Memory B cell (primary cell): ENCODE measurements at regions not wholly inside any gene's neighbourhood (a gene's known extent, or its start where the extent isn't known, plus 50 kb on each side); places are given as distances from the start of the nearest gene placed in this dataset.

Experiments
- ATAC-seq: fragments of 150-1000 bp; cut with Tn5 transposase; 2 replicates; pipeline ENCODE4 v1.10.0; 2021; ENCODE audit warnings: low read depth, mild to moderate bottlenecking, moderate library complexity
- DNase-seq, 2 donors: peaks; one replicate each; pipeline ENCODE4 v3.0.0; 2022; ENCODE audit warnings: low spot score in 2 of 2
- H3K27ac Mint-ChIP-seq: one replicate; pipeline ENCODE4 v1.8.0; 2022; ENCODE audit warnings: mild to moderate bottlenecking, moderate library complexity, mixed read lengths
- H3K27me3 Mint-ChIP-seq: one replicate; pipeline ENCODE4 v1.8.0; 2022; ENCODE audit warnings: mixed read lengths
- H3K36me3 Mint-ChIP-seq: one replicate; pipeline ENCODE4 v1.8.0; 2022; ENCODE audit warnings: mild to moderate bottlenecking, mixed read lengths
- H3K4me1 Mint-ChIP-seq: one replicate; pipeline ENCODE4 v1.8.0; 2022; ENCODE audit warnings: mixed read lengths
- H3K4me3 Mint-ChIP-seq: one replicate; pipeline ENCODE4 v1.8.0; 2022; ENCODE audit warnings: mild to moderate bottlenecking, moderate library complexity, mixed read lengths
- H3K9me3 Mint-ChIP-seq: one replicate; pipeline ENCODE4 v1.8.0; 2022; ENCODE audit warnings: mixed read lengths

DNA sequence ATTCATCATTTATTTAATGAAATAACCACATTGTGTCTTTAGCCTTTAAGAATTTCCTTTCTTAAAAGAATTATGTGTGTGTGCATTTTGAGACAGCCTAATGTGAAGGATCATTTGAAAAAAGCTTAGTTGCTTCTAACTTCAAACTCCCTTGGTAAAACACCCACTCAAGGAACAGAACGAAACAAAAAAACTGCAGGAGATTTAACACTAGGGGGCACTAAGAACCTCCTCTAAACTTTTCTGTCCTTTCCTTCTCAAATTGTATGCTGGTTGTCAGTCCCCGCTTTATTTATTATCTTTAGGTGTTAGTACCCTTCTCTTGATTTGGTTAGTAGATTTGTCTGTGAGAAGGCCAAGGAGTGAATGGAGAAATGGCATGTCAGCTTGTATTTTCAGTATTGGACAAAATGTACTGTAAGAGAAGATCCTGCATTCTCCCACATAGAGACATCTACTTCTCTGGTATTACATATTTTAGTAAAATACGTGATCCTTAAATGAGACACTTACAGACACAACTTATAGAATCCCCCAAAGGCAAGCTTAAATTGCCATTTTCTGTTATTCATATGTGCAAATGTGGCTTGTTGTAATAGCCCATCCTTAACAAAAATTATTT is 229.7 kb downstream of the MRPS30 start:
- DNase-seq (no peak), ATAC-seq (no peak)
- Mint-ChIP-seq H3K27me3 (no peaks in the 10 kb centered on the region), H3K27ac (no peak overlapping the region), H3K9me3 (no peaks in the 10 kb centered on the region), H3K36me3 (no peaks in the 10 kb centered on the region), H3K4me3 (no peak overlapping the region), H3K4me1 (no peaks in the 10 kb centered on the region)

DNA sequence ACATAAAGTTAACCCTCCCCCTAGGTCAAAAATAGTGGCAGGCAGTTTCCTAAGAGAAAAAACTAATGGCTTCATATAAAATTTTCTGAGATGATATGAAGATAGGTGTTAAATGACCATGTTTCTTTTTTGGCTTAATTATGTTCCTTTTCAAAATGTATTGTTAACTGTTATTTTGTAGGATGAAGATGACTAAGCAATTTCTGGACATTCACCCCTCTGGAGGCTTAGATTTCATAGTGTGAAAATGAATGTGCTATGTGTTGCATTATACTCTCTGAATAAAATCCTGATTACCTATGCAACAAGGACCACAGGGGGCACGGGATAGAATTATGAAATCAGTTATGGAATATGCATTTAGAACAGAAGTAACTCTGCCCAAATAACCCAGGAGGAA is 233.5 kb downstream of the MRPS30 start:
- Mint-ChIP-seq H3K27ac (no peak overlapping the region), H3K4me3 (no peak overlapping the region)

DNA sequence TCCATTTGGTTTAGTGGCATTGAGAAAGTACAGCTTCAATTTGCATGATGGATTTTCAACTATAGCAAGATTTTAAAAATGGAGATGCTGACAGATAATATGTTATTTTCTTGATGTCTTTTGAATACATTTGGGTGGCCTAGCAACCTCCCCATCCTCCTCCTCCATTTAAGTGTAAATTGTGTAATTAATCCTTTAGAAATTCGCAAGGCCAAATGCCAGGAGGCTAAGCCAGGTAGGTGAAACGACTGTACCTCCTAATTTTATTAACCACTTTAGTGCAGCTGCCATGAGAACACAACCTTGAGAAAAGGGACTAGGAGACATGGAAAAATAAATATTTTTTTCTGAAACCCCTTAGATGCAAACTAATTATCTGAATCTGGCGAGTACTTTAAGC is 248.8 kb downstream of the MRPS30 start:
- no peak for DNase-seq
- no peaks in the 10 kb centered on the region for H3K36me3 Mint-ChIP-seq
- H3K27ac Mint-ChIP-seq: no peak overlapping the region
- H3K4me3 Mint-ChIP-seq: no peak overlapping the region
- ATAC-seq: no peak
- no peaks in the 10 kb centered on the region for H3K9me3 Mint-ChIP-seq
- H3K27me3 Mint-ChIP-seq: no peaks in the 10 kb centered on the region
- H3K4me1 Mint-ChIP-seq: no peaks in the 10 kb centered on the region

More for the DNA sequence above, 233.5 kb downstream of the MRPS30 start:
- no peaks in the 10 kb centered on the region for H3K36me3 Mint-ChIP-seq
- ATAC-seq (no peak), DNase-seq (no peak)
- no peaks in the 10 kb centered on the region for H3K4me1 Mint-ChIP-seq
- no peaks in the 10 kb centered on the region for H3K27me3 Mint-ChIP-seq
- no peaks in the 10 kb centered on the region for H3K9me3 Mint-ChIP-seq

DNA sequence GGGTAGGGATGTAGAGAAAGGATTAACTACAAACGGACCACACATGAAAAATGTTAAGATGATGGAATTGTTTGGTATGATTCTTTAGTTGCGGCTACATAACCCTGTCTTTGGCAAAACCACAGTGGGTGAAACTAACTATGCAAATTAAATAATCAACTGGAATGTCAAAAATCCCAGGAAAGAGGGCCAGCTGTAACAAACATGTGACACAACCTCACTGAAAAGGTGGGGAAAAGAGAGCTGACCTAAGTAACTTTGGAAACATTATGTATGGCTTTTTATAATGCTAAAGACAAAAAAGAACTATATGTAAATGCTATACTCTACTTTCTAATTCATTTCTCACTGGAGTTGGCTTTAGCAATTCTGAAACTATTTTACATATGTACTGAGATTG is 252.0 kb downstream of the MRPS30 start:
- H3K9me3 Mint-ChIP-seq: no peaks in the 10 kb centered on the region
- no peak overlapping the region for H3K27ac Mint-ChIP-seq
- H3K36me3 Mint-ChIP-seq: no peaks in the 10 kb centered on the region
- ATAC-seq: no peak
- H3K4me1 Mint-ChIP-seq: no peaks in the 10 kb centered on the region
- H3K4me3 Mint-ChIP-seq: no peak overlapping the region
- DNase-seq: no peak
- H3K27me3 Mint-ChIP-seq: no peaks in the 10 kb centered on the region

DNA sequence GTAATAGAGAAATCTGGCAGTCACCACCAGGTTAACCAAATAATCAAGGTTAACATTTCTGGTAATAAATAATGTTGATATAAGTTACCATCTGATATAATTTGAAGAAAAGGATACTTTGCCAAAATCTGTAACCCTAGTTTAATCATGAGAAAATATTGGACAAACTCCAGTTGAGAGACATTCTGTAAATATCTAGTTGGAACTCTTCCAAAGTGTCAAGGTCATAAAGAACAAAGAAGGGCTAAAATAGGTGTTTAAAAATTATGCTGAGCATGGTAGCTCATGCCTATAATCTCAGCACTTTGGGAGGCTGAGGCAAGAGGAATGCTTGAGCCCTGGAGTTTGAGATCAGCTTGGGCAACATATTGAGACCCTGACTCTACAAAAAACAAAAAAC is 253.3 kb downstream of the MRPS30 start:
- H3K4me3 Mint-ChIP-seq: no peak overlapping the region
- H3K36me3 Mint-ChIP-seq: no peaks in the 10 kb centered on the region
- no peaks in the 10 kb centered on the region for H3K9me3 Mint-ChIP-seq
- H3K27me3 Mint-ChIP-seq: no peaks in the 10 kb centered on the region
- H3K27ac Mint-ChIP-seq: no peak overlapping the region
- ATAC-seq: no peak
- no peak for DNase-seq
- H3K4me1 Mint-ChIP-seq: no peaks in the 10 kb centered on the region

DNA sequence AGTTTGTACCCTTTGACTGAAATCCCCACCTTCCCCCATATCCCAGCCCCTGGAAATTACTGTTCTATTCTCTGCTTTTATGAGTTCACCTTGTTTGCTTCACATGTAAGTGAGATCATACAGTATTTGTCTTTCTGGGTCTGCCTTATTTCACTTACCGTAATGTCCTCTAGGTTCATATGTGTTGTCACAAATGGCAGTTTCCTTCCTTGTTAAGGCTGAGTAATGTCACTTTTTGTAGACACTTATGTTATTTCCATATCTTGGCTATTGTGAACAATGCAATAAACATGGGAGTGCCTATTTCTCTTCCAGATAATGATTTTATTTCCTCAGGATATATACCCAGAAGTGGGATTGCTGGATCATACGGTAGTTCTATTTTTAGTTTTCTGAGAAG is 272.3 kb downstream of the MRPS30 start:
- Mint-ChIP-seq H3K27ac (no peak overlapping the region), H3K4me3 (no peak overlapping the region), H3K36me3 (no peaks in the 10 kb centered on the region), H3K27me3 (no peaks in the 10 kb centered on the region), H3K4me1 (no peaks in the 10 kb centered on the region), H3K9me3 (peaks cover 3% of the 10 kb centered on the region)
- no peak for ATAC-seq
- no peak for DNase-seq

DNA sequence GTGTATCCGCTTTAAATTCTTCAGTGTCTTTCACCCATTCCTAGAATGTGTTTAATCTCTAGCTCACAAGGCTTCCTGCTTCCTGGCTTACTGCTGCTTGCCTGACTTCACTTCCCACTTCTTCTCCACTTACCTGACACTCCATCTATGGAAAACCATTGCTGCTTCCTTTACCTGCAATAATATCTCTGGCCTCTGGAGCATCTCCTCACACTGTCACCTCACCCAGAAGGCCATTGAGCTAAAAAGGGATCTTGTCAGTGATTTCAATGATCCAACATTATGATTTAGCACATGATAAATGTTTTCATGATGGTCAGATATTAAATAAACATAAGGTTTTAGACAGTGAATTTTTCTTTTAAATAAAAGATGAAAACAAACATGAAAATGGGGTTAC is 281.1 kb downstream of the MRPS30 start:
- H3K27me3 Mint-ChIP-seq: no peaks in the 10 kb centered on the region
- no peaks in the 10 kb centered on the region for H3K36me3 Mint-ChIP-seq
- ATAC-seq (no peak), DNase-seq (no peak)
- peaks cover 5% of the 10 kb centered on the region for H3K9me3 Mint-ChIP-seq
- H3K27ac Mint-ChIP-seq: no peak overlapping the region
- H3K4me3 Mint-ChIP-seq: no peak overlapping the region
- no peaks in the 10 kb centered on the region for H3K4me1 Mint-ChIP-seq

DNA sequence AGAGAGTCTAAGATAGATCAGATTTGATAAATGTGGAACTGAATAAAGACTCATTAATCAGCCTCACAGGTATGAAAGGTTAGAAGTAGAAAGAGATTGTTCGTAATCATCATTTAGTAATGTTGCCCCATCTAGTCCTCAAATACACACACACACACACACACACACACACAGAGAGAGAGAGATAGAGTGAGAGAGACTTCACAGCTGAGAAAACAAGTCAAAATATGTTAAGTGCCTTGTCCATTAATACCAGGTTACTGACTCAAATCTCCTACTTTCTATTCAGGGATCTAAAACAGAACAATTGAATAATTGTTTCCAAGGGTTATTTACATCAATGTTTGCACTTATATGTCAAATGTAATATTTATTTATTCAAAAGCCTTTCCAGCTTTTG is 284.6 kb downstream of the MRPS30 start:
- no peak for DNase-seq
- no peak overlapping the region for H3K4me3 Mint-ChIP-seq
- ATAC-seq: no peak
- no peaks in the 10 kb centered on the region for H3K36me3 Mint-ChIP-seq
- peaks cover 5% of the 10 kb centered on the region for H3K9me3 Mint-ChIP-seq
- no peaks in the 10 kb centered on the region for H3K4me1 Mint-ChIP-seq
- H3K27ac Mint-ChIP-seq: no peak overlapping the region
- H3K27me3 Mint-ChIP-seq: no peaks in the 10 kb centered on the region

DNA sequence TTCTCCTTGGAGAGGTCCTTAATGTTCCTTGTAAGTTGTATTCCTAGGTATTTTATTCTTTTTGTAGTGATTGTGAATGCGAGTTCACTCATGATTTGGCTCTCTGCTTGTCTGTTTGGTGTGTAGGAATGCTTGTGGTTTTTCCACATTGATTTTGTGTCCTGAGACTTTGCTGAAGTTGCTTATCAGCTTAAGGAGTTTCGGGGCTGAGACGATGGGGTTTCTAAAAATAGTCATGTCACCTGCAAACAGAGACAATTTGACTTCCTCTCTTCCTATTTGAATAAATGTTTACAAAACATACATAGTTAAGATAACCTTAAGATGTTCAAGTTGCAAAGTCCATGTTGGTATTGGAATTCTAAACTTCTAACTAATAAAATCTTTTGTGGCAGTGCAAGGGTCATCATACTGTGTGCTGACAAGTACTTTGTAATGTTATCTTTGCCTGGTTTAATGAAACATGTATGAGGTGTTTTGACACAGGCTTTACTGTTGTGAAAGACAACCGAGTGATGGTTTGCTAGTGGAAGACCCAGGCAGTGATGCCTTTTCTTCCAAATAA is 286.2 kb downstream of the MRPS30 start:
- H3K4me3 Mint-ChIP-seq: no peak overlapping the region
- peaks cover 4% of the 10 kb centered on the region for H3K9me3 Mint-ChIP-seq
- H3K36me3 Mint-ChIP-seq: no peaks in the 10 kb centered on the region
- H3K4me1 Mint-ChIP-seq: no peaks in the 10 kb centered on the region
- no peak for ATAC-seq
- H3K27ac Mint-ChIP-seq: no peak overlapping the region
- no peak for DNase-seq
- H3K27me3 Mint-ChIP-seq: no peaks in the 10 kb centered on the region

DNA sequence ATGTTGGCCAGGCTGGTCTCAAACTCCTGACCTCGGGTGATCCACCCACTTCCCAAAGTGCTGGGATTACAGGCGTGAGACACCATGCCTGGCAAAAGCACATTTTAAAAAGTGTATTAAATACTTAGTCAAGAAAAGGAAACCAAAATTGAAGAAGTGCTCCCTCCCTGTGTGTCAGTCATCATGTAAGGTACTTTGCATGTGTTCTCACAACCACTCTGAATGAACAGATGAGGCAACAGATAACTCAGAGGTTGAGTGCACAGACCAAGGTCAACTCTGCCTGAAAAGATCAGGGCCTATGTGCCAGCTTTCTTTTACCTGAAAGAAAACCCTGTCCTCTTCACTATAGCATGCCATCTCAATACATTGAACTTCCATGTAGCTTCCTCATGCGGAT is 289.7 kb downstream of the MRPS30 start:
- no peak for ATAC-seq
- H3K27me3 Mint-ChIP-seq: no peaks in the 10 kb centered on the region
- no peaks in the 10 kb centered on the region for H3K36me3 Mint-ChIP-seq
- no peak overlapping the region for H3K4me3 Mint-ChIP-seq
- no peaks in the 10 kb centered on the region for H3K4me1 Mint-ChIP-seq
- DNase-seq: no peak
- no peak overlapping the region for H3K27ac Mint-ChIP-seq
- H3K9me3 Mint-ChIP-seq: peaks cover 2% of the 10 kb centered on the region

DNA sequence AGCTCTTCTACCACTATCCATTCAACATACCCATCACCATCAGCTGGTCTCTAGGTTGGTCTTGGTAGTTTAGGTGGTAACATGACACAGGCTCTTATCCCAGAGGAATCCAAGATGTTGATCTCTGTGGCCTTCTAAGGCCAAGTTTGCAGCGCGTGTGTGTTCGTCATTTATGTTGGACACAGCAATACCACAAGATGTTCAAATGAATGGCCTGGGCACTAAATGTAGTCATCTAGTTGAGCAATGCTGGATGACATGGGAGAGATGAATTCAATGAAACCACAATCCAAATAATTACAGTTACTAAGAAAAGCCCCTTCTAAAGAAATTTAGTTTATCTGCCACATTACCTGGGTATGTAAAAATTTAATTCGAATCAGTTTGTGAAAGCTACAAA is 292.4 kb downstream of the MRPS30 start:
- no peak overlapping the region for H3K27ac Mint-ChIP-seq
- peaks cover 2% of the 10 kb centered on the region for H3K9me3 Mint-ChIP-seq
- DNase-seq: no peak
- H3K4me3 Mint-ChIP-seq: no peak overlapping the region
- no peaks in the 10 kb centered on the region for H3K36me3 Mint-ChIP-seq
- H3K27me3 Mint-ChIP-seq: no peaks in the 10 kb centered on the region
- ATAC-seq: no peak
- H3K4me1 Mint-ChIP-seq: no peaks in the 10 kb centered on the region

DNA sequence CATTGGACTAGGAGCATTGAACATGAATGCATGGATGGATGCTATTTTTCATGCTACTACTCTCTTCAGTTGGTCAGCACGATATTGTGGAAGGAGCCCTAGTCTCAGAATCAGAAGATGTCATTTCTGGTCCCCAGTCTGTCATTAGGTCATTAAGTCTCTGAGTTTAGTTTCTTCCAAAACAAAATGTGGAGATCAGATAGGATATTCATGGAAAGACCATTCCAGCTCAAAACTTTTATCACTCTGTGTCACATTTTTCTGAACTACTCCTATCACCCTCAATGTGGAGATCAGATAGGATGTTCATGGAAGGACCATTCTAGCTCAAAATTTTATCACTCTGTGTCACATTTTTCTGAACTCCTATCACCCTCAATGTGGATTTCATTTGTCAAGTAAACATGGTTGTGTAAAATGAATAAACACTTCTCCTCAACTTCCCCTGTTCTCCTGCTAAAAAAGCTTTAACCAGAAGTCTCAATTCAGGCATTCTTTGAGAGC is 296.8 kb downstream of the MRPS30 start:
- Mint-ChIP-seq H3K27ac (no peak overlapping the region), H3K27me3 (no peaks in the 10 kb centered on the region), H3K4me3 (no peak overlapping the region), H3K9me3 (peaks cover 1% of the 10 kb centered on the region), H3K4me1 (no peaks in the 10 kb centered on the region), H3K36me3 (no peaks in the 10 kb centered on the region)
- ATAC-seq (no peak), DNase-seq (no peak)

DNA sequence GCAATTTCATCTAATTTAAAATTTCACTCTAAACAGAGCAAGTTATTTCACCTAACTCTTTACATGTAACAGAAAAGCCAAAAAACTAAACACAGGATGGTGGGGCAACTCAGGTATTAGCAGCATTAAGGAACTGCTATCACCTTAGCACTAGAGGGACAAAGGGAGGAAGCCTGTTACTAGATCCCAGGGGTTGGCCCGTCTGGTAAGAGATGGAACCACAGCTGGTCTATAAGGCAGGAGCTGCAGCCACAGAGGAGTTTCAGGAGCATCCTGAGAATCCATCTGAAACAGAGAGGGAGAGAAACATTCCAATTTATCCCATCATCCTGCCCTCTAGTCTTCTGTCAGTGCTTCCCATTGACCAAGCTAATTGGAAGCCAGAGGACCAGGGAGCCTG is 300.3 kb downstream of the MRPS30 start:
- ATAC-seq (no peak), DNase-seq (no peak)
- Mint-ChIP-seq H3K9me3 (peaks cover 2% of the 10 kb centered on the region), H3K27me3 (no peaks in the 10 kb centered on the region), H3K4me3 (no peak overlapping the region), H3K36me3 (no peaks in the 10 kb centered on the region), H3K4me1 (no peaks in the 10 kb centered on the region), H3K27ac (no peak overlapping the region)

DNA sequence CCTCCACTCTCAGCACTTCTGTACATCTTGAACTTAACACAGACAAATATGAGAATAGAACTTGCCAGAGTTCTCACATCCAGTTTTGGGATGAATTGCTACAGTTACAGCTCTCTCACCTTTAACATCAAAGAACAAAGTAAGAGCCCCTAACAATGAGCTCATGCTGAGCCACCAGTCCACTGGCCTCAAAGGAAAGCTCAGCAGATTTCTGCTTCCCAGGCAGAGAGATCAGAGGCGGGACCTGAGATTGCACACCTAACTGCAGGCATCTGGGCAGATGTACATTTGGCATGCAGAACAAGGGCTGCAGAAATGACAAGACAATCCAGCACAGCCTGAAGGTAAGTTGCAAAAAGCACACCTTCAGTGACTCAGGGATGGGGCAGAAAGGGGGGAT is 300.9 kb downstream of the MRPS30 start:
- ATAC-seq (no peak), DNase-seq (no peak)
- H3K4me1 Mint-ChIP-seq: no peaks in the 10 kb centered on the region
- no peaks in the 10 kb centered on the region for H3K27me3 Mint-ChIP-seq
- no peak overlapping the region for H3K4me3 Mint-ChIP-seq
- H3K9me3 Mint-ChIP-seq: peaks cover 2% of the 10 kb centered on the region
- H3K36me3 Mint-ChIP-seq: no peaks in the 10 kb centered on the region
- H3K27ac Mint-ChIP-seq: no peak overlapping the region

DNA sequence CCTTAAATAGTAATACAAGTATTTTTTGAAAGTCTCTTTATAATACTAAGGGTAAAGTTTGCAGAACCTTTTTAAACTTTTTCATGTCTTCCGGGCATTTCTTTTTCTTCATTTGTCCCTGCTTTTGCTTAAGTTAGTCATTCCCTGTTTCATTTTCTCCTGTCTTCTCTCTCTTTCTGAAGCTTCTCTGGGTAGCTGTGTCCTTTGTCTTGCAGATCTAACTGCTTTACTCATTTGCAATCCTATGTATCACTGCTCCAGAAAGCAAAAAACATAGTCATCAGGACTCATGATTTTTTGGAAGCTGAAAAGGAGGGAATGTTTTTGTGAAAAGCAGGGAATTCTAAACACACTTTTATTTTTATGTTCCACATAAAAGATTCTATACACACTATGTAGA is 301.7 kb downstream of the MRPS30 start:
- DNase-seq (no peak), ATAC-seq (no peak)
- H3K4me1 Mint-ChIP-seq: no peaks in the 10 kb centered on the region
- no peaks in the 10 kb centered on the region for H3K36me3 Mint-ChIP-seq
- H3K4me3 Mint-ChIP-seq: no peak overlapping the region
- peaks cover 2% of the 10 kb centered on the region for H3K9me3 Mint-ChIP-seq
- no peak overlapping the region for H3K27ac Mint-ChIP-seq
- H3K27me3 Mint-ChIP-seq: no peaks in the 10 kb centered on the region
